ENCODE measurements at regions not wholly inside any gene's neighbourhood (a gene's known extent, or its start where the extent isn't known, plus 50 kb on each side); places are given as distances from the start of the nearest gene placed in this dataset.
"Not testable (repeated sequence)": the region's sequence is repeated elsewhere in the genome, so short reads cannot be mapped to it uniquely, and the experiment has no call there.

- no peak for DNase-seq (ENCODE audit: extremely low spot score, insufficient read length, low read depth)
- no peak for FAIRE-seq
Observed at GRCh38 chr2:236786751-236787150, 217.1 kb downstream of the ACKR3 start.

DNA sequence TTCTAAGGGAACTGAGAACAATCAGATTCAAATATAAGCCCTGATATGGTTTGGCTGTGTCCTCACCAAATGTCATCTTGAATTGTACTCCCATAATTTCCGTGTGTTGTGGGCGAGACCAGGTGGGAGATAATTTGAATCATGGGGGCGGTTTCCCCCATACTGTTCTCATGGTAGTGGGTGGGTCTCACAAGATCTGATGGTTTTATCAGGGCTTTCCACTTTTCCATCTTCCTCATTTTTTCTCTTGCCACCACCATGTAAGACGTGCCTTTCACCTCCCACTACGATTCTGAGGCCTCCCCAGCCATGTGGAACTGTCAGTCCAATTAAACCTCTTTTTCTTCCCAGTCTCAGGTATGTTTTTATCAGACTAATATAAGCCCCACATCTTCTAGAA is 217.8 kb downstream of the ACKR3 start:
- FAIRE-seq; DNase-seq (ENCODE audit: extremely low spot score, insufficient read length, low read depth): not testable (repeated sequence)

DNA sequence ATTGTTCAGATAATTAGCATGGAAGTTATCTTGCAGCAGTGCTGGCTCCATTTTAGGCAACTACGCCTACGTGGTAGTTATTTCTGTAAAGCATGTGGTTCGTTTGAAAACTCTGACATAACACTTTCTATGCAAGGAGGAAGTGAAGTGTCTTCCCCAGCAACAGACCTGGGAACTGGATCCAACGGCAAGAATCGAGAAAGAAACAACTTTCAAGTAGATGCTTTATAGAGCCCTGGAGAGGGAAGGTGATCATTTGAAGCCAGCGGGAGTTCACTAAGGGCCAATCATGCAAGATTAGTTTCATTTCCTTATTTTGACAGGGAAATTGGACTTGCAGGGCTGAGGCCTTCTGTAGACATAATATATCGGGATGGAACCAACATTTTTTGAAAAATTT is 218.3 kb downstream of the ACKR3 start:
- FAIRE-seq (no peak), DNase-seq (ENCODE audit: extremely low spot score, insufficient read length, low read depth) (no peak)

- FAIRE-seq (no peak), DNase-seq (ENCODE audit: extremely low spot score, insufficient read length, low read depth) (no peak)
Observed at GRCh38 chr2:236790963-236791362, 221.3 kb downstream of the ACKR3 start.

GRCh38 chr2:236793023-236794011 is 223.7 kb downstream of the ACKR3 start:
- DNase-seq (ENCODE audit: extremely low spot score, insufficient read length, low read depth) (no peak), FAIRE-seq (no peak)

DNA sequence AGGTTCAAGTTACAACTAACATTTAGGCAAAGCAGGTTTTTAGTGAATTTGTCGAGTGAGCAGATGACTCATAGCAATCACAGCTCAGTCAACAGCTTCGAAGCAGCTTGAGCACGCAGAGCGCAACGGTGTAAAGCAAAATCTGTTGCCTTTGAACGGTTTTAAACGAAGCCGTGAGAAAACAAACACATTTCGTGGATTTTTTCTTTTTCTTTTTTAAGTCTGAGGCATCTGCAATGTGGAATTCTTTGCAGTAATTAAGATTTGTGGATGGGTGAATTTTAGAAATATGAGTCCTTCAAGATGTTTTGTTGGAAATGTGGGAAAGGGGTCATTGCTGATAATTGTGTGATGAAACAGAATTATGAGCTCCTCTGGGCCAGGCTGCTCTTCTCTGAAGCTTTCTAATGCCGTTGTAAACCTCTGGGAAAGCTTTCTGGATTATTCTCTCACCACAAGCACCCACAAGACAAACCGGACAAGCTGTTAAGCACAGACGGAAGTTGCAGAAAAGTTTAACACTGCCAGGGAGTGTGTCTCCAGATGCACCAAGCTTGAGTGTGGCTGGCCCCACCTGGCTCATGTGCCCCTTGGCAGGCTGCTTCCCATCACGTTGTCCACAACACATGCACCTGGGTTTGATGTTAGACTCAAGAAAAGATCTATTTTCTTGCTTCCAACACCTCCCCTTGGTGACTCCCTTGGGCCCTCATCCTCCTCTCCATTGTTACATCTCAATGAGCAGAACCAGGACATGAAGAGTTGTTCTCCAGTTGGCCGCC is 224.7 kb downstream of the ACKR3 start:
- DNase-seq (ENCODE audit: extremely low spot score, insufficient read length, low read depth) = no peak
- no peak for FAIRE-seq

GRCh38 chr2:236795169-236795860 is 225.7 kb downstream of the ACKR3 start:
- FAIRE-seq = no peak
- DNase-seq (ENCODE audit: extremely low spot score, insufficient read length, low read depth) = no peak

DNA sequence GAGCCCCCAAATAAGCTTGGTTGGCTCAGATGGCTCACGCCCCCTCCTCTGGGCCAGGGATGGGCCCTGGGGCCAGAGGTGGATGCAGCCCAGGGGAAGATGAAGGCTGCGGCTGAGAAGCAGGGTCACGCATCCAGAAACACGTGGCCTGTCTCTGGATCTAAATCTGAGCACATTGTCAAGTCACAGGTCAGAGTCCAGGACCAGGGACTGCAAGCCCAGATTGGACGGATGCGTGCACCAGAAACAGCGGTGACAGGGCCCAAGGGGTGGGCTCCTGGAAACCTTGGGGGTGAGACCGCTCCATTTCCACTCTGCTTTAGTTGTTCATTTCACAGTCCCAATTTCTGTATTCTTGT is 226.2 kb downstream of the ACKR3 start:
- DNase-seq (ENCODE audit: extremely low spot score, insufficient read length, low read depth) (no peak), FAIRE-seq (no peak)

- FAIRE-seq (no peak), DNase-seq (ENCODE audit: extremely low spot score, insufficient read length, low read depth) (no peak)
Observed at GRCh38 chr2:236796236-236796635, 226.6 kb downstream of the ACKR3 start.

DNA sequence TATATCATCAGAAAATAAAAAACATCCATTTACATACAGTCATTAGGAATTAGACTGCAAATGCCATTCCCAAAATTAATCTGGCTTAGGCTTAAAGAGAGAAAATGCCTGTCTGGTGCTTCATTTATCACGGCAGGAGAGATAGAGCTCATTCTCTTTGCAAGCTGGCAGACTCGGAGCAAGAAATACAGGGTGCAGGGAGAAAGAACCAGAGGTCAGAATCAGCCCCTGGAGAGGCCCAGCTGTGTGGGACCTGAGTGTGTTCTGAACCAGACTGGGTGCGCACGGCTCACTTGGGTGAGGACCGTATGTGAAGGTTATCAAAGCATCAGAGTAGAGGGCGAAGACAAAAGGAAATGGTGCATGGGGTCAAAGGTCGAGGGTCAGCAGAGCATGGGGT is 227.8 kb downstream of the ACKR3 start:
- no peak for FAIRE-seq
- no peak for DNase-seq (ENCODE audit: extremely low spot score, insufficient read length, low read depth)

GRCh38 chr2:236798491-236798890 is 228.9 kb downstream of the ACKR3 start:
- DNase-seq (ENCODE audit: extremely low spot score, insufficient read length, low read depth) = no peak
- FAIRE-seq = no peak

GRCh38 chr2:236799391-236800026 is 229.9 kb downstream of the ACKR3 start:
- FAIRE-seq = no peak
- no peak for DNase-seq (ENCODE audit: extremely low spot score, insufficient read length, low read depth)

GRCh38 chr2:236802862-236803261 is 233.2 kb downstream of the ACKR3 start:
- DNase-seq (ENCODE audit: extremely low spot score, insufficient read length, low read depth) (no peak), FAIRE-seq (no peak)

- no peak for FAIRE-seq
- no peak for DNase-seq (ENCODE audit: extremely low spot score, insufficient read length, low read depth)
Observed at GRCh38 chr2:236803621-236804020, 234.0 kb downstream of the ACKR3 start.

- FAIRE-seq (no peak), DNase-seq (ENCODE audit: extremely low spot score, insufficient read length, low read depth) (no peak)
Observed at GRCh38 chr2:236805800-236806531, 236.3 kb downstream of the ACKR3 start.

DNA sequence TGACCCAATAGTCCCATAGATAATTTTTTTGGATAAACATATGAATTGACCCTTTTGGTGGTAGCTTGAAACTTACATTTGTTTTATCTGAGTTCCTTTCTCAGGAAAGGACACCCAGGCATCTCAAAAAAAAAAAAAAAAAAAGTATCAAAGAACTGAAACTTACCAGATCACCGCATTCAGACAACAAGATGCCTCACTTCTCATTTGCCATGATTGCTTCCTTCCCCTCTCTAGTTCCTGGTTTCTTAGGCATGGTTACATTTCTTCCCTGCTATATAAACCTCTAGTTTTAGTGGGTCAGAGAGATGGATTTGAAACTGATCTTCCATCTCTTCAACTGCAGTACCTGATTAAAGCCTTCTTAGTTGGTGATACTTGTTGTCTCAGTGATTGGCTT is 240.1 kb downstream of the ACKR3 start:
- FAIRE-seq = no peak
- DNase-seq (ENCODE audit: extremely low spot score, insufficient read length, low read depth) = no peak

GRCh38 chr2:236811062-236811656 is 241.5 kb downstream of the ACKR3 start:
- DNase-seq (ENCODE audit: extremely low spot score, insufficient read length, low read depth) (no peak), FAIRE-seq (no peak)

GRCh38 chr2:236813766-236814165 is 244.1 kb downstream of the ACKR3 start:
- FAIRE-seq (no peak), DNase-seq (ENCODE audit: extremely low spot score, insufficient read length, low read depth) (no peak)

- no peak for FAIRE-seq
- no peak for DNase-seq (ENCODE audit: extremely low spot score, insufficient read length, low read depth)
Observed at GRCh38 chr2:236814593-236814992, 245.0 kb downstream of the ACKR3 start.

All from GM18507 (cell line).